GM20431 (cell line): ENCODE measurements at regions not wholly inside any gene's neighbourhood (a gene's known extent, or its start where the extent isn't known, plus 50 kb on each side); places are given as distances from the start of the nearest gene placed in this dataset.
"Not testable (repeated sequence)": the region's sequence is repeated elsewhere in the genome, so short reads cannot be mapped to it uniquely, and the experiment has no call there.

Source experiments
- in situ Hi-C: fragments of 300-500 bp; cut with MseI, MboI; formaldehyde crosslinking; loops from one replicate; pipeline ENCODE4 v1.15.0; 2020; ENCODE audit warnings: low sequenced_read_pairs; ENCODE audit not compliant: unreplicated experiment

GRCh38 chr7:131657881-131658280, 101.5 kb upstream of the PODXL start:
- in situ Hi-C loops: no loop called here

- in situ Hi-C loops: no loop called here
Measured at GRCh38 chr7:131656980-131657723, 100.7 kb upstream of the PODXL start.

- in situ Hi-C loops: no loop called here
Measured at GRCh38 chr7:131655866-131656265, 99.4 kb upstream of the PODXL start.

GRCh38 chr7:131655447-131655846, 99.0 kb upstream of the PODXL start:
- in situ Hi-C loops: no loop called here

- in situ Hi-C loops: no loop called here
Measured at GRCh38 chr7:131654668-131655326, 98.4 kb upstream of the PODXL start.

- in situ Hi-C loops: no loop called here
Measured at GRCh38 chr7:131654249-131654558, 97.8 kb upstream of the PODXL start.

DNA sequence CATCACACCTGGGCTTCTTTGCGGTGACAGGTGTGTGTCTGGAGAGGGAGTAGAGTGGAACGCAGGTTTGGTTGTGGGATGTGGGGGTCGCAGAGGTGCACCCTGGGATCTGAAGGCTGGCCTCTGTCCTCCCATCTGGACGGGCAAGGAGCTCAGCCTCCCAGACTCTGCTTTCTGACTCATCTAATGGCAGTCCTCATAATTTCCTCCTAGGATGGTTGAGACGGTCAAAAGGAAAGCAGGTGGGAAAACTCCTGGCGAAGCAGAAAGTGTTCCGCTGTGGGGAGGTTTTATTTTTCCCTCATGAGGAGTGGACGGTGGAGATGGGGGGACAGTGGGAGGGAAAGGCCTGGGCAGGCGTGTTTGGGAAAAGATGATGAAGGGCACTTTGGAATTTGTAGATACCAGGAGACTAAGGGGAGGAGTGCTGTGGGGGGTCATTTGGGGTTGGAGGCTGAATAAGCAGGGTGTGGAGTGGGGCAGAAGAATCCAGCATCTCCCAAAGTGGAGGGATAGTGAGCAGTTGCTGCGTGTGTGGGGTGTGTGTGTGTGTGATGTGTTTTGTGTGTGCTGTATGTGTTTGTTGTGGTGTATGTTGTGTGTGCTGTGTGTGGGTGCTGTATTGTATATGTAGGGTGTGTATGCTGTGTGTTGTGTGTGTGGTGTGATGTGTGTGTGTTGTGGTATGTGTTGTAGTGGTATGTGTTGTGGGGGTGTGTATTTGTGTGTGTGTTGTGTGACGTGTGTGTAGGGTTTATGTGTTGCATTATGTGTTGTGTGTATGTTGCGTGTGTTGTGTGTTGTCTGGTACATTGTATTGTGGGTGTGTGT, 97.2 kb upstream of the PODXL start:
- in situ Hi-C loops: no loop called here

- in situ Hi-C loops: no loop called here
Measured at GRCh38 chr7:131652934-131653333, 96.5 kb upstream of the PODXL start.

- in situ Hi-C loops: no loop called here
Measured at GRCh38 chr7:131652194-131652593, 95.8 kb upstream of the PODXL start.

DNA sequence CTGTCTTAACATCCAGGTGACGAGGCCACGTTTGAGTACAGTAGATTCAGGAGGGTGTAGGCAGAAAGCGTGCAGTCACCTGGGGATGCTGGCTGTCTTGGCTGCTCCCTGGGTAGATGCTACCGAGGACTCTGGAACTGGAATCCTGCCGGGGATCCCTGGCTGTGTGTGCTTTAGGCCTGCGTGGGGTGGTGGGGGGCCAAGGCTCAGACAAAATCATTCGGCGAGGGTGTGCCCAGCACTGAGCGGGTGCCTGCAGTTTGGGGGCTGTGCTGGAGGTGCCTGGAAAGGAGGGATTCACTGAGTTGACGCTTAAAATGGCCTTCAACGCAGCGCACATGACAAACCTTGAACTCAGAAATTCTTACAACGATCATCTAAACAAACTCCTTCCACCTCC, 93.5 kb upstream of the PODXL start:
- in situ Hi-C loops: no loop called here

GRCh38 chr7:131649003-131649541, 92.6 kb upstream of the PODXL start:
- in situ Hi-C loops: no loop called here

DNA sequence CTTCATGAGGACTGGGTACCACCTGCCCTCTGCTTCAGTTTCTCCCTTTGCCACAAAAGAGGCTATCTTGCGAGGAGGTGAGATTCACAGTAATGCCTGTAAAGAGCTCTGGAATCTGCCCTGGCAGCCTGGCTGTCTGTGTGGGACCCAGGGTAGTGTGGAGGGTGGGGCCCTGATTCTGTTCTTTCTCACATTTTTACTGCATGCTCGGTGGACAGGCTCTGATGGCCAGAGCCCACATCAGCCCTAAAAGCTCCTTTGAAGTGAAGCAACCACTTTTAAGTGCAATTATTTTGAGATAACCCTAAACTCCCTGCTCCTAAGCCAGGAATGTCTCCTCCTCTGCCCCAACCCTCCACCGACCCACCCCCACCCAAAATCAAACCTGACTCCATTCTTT, 92.1 kb upstream of the PODXL start:
- in situ Hi-C loops: no loop called here

DNA sequence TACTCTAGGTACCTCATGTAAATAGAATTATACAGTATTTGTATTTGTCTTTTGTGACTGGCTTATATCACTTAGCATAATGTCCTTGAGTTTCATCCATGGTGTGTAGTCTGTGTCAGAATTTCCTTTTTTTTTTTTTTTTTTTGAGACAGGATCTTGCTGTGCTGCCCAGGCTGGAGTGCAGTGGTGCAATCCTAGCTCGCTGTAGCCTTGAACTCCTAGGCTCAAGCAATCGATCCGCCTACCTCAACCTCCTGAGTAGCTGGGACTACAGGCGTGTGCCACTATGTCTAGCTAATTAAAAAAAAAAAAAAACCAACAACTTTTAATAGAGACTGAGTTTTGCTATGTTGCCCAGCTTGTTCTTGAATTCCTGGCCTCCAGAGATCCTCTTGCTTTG, 89.8 kb upstream of the PODXL start:
- in situ Hi-C loops: no loop called here

GRCh38 chr7:131642429-131642828, 86.0 kb upstream of the PODXL start:
- in situ Hi-C loops: no loop called here

- in situ Hi-C loops: no loop called here
Measured at GRCh38 chr7:131640686-131641085, 84.3 kb upstream of the PODXL start.

GRCh38 chr7:131638641-131639430, 82.4 kb upstream of the PODXL start:
- in situ Hi-C loops: no loop called here

GRCh38 chr7:131637859-131638258, 81.4 kb upstream of the PODXL start:
- in situ Hi-C loops: no loop called here

- in situ Hi-C loops: no loop called here
Measured at GRCh38 chr7:131636092-131636491, 79.7 kb upstream of the PODXL start.

DNA sequence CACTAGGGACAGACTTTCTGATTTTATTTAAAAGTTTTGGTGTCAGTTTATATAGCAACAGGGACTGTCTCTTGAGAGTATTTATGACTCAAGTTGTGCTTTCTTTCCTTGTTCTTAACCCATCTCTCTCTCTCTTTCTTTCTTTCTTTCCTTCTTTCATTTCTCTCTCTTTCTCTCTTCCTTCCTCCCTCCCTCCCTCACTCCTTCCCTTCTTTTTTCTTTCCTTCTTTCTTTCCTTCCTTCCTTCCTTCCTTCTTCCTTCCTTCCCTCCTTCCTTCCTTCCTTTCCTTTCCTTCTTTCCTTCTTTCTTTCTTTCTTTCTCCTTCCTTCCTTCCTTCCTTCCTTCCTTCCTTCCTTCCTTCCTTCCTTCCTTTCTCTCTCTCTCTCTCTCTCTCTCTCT, 77.8 kb upstream of the PODXL start:
- in situ Hi-C loops: not testable (repeated sequence)

DNA sequence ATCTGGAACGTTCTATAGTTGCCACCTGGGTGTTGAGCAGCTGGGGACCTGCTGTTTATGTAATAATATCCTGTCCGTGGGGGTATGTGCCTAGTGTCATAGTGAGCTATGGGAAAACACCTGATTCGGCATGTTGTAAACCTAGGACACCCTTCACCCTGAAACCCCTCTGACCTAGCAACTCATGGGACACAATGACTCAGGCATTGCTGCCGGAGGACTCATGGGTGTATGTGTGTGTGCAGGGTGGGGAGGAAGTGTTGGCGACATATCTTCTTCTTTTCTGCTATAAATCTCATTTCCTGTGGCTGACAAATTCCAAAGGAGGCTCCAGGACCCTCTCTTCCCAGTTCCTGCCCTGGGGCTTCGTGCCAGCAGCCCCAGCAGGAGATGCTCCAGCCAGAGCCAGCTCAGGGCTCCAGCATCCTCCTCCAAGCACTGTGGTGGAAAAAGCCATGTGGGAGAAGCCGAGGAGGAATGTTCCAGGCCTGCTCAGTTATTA, 77.0 kb upstream of the PODXL start:
- in situ Hi-C loops: no loop called here
